GM03348 (cell line): ENCODE measurements at regions not wholly inside any gene's neighbourhood (a gene's known extent, or its start where the extent isn't known, plus 50 kb on each side); places are given as distances from the start of the nearest gene placed in this dataset.
"Not testable (repeated sequence)": the region's sequence is repeated elsewhere in the genome, so short reads cannot be mapped to it uniquely, and the experiment has no call there.

Source experiments
- DNase-seq: peaks from one replicate; pipeline ENCODE4 v3.0.0; 2012; ENCODE audit warnings: low spot score

DNA sequence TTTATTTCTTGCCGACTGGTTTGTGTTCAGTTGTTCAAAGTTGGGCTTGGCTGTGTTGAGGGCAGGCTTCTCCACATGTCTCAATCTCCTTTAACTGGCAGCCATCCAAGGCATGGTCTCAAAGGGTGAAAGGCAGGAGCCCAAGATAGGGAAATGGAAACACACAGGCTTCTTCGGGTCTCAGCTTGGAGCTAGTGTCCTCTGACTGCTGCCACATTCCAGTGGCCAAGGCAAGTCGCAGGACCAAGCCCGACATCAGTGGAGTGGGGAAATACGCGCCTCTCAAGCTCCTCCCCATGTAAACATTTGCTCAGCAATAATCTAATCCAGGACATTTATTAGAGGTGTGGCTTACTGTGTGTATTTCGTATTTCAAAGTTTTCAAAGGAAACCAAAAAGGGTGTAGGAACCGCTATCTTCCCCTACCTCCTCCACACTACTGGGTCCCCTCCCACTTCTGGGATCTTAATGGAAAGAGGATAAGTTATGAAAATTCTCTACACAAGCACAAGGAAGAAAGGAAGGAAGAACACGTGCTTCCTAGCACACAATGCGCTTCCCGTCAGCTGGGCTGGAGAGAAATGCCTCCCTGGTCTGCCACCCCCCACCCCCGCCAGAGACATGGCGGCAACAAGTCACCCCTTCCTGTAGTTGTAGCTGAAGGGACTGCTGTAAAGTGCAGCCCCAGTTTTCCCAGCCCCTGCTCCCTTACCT lies 181.7 kb downstream of the FAM43A start:
- DNase-seq: no peak

- no peak for DNase-seq
Measured at GRCh38 chr3:194868831-194869230, 183.1 kb downstream of the FAM43A start.

- DNase-seq: peak; percentile 29
Measured at GRCh38 chr3:194869482-194870169, 183.9 kb downstream of the FAM43A start.

DNA sequence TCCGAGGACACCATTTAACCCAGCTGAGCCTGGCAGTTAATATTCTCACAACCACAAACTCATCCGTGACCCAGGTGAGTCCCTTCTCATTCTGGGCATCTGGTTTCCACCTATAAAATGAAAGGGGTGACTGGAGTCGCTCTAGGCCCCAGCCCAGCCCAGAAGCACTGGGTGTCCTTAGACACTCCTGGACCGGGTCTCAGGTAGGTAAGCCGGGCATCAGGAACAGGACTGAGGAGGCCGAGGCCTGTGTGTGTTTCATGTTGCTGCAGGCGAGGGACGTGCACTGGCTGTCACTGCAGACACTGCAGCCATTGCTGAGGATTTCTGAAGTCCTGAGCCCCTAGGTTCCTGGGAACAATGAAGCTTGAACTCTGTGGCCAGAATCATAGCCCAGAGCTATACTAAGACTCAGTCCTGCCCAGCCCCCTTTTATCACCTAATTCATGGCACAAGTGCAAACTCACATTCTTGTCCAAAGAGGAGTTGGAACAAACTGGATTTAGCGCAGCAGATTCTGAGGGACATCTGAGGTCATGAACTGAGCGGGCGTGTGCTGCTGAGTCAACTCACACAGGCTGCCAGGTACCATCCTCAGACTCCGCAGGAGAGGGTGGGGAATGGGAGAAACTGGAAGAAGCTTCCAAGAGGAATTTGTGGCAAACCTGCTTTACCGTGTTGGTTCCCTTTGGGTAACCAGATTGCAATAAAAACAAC lies 184.9 kb downstream of the FAM43A start:
- DNase-seq: no peak

- DNase-seq: peak; percentile 90
Measured at GRCh38 chr3:194871143-194871863, 185.6 kb downstream of the FAM43A start.

- DNase-seq: peak; percentile 64
Measured at GRCh38 chr3:194871864-194872668, 186.4 kb downstream of the FAM43A start.

DNA sequence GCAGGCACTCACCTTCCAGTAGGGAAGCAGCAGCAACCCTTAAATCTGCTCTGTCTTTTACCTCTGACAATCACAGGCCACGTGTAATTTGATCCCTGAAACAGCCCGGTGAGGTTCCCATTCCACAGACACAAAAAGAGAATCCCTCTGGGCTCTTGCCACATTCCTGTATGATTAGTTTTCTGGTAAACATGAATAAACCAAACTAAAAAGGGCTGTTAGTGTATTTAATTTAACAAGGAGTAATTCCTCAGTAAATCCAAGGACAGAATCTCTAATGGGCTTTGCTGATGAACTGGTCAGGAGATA lies 186.9 kb downstream of the FAM43A start:
- DNase-seq: peak; percentile 59

DNA sequence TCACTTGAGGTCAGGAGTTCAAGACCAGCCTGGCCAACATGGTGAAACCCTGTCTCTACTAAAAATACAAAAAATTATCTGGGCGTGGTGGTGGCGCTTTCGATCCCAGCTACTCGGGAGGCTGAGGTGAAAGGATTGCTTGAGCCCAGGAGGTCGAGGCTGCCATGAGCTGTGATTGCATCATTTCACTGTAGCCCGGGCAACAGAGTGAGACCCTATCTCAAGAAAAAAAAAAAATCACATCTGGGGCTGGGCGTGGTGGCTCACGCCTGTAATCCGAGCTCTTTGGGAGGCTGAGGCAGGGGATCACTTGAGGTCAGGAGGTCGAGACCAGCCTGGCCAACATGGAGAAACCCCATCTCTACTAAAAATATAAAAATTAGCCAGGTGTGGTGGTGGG lies 187.8 kb downstream of the FAM43A start:
- DNase-seq: not testable (repeated sequence)

GRCh38 chr3:194874206-194874605 lies 188.5 kb downstream of the FAM43A start:
- DNase-seq: no peak

GRCh38 chr3:194874783-194875182 lies 189.1 kb downstream of the FAM43A start:
- DNase-seq: no peak

DNA sequence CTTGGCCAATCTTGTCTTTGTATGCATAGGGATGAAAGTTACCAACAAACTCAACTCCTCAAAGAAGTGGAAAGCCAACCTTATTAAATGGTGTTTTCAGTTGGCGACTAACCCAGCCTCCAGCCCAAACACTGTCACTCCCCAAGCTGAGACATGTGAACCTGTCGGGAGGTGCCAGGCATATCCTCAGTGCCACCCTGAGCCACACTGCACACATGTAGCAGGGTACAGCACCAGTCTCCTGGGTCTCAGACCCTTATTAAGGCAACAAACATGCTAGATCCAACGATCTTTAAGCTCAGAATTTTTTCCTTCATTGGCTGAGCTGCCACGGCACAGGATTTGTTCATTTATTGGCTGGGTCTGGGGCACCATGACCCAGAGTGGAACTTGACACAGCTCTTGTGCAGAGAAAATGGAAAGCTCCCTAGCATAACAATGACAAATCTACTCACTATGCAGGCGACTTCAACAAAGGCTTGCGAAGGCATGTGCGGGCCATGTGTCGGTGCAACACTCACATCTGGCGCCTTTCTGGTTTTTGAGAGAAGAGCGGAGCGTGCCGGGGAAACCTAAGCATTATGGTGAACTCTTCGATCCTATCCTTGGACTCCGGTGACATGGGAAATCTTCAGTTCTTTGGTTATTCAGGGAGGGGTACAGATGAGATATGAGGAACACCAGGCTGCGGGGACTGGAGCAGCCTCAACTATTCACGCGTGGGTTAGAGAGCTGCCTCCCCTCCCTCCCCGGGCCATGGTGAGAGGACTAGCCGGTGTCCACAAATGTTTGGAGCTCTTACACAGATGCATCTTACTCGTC lies 190.1 kb downstream of the FAM43A start:
- no peak for DNase-seq

GRCh38 chr3:194876403-194877095 lies 190.9 kb downstream of the FAM43A start:
- no peak for DNase-seq

DNA sequence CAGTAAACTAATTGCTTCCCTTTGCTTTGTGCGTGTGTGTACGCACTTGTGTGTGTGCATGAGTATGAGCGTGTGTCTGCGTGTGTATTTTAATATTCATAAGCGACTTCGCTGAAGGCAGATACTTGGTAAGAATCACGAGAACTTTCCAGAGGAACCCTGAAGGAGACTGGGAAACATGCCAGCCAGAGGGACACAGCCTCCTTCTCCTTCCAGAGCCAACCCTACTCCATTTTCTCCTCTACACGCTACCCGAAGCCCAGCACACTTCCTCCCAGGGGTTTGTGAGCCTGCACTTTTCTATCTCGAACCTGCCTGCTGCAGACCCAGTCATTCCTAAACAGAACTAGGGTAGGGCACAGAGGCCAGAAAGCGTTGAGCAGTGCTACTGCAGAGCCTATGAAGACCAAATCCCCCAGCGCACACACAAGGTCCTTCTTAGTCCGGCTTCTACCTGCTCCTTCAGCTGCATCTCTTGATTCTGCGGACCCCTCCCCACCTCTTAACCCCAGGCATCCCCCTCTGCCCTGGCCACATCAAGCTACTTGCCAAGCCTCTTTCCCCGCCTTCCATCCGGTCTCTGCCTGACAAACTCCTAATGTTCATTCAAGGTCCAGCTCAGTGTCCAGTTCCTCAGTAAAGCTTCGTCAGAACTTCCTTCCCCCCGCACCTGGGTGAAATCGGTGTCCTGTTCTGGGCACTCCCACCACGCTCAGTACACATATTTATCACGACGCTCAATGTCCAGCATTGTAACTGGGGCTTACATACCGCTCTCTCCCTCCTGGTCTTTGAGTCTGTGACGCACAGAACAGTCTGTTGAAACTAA lies 191.8 kb downstream of the FAM43A start:
- no peak for DNase-seq

DNA sequence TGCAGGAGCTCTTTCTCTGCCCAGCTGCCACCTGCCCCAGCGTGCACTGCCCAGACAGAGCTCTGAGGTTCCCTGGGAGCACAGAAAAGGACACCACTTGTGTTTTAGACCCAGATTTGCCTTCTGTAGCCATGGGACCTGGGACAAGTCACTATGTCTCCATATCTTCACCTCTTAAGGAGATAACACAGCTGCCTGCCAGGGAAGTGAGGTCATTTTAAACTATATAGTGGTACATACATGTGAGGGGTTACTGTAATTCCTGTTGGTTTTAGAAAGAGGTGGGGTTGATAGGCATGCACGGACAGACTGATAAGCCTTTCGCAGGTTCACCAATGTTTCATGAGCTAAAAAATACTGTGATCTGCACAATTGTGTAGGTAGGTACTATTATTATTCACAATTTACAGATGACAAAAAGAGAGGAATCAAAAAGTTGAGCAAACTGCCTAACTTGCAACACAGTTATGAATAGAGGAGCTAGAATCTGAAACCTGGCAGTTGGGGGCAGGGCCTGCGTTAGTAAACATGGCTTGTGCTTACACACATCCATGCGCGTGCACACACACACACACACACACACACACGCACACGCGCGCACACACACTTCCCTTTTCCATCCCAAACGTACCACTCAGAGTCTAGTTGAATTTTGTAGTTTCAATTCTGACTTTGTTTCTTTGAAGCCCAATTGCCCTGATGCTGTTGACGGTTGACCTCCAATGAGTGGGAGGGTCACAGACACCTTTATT lies 193.6 kb downstream of the FAM43A start:
- DNase-seq: no peak

- peak; percentile 85 for DNase-seq
Measured at GRCh38 chr3:194879991-194880939, 194.6 kb downstream of the FAM43A start.

DNA sequence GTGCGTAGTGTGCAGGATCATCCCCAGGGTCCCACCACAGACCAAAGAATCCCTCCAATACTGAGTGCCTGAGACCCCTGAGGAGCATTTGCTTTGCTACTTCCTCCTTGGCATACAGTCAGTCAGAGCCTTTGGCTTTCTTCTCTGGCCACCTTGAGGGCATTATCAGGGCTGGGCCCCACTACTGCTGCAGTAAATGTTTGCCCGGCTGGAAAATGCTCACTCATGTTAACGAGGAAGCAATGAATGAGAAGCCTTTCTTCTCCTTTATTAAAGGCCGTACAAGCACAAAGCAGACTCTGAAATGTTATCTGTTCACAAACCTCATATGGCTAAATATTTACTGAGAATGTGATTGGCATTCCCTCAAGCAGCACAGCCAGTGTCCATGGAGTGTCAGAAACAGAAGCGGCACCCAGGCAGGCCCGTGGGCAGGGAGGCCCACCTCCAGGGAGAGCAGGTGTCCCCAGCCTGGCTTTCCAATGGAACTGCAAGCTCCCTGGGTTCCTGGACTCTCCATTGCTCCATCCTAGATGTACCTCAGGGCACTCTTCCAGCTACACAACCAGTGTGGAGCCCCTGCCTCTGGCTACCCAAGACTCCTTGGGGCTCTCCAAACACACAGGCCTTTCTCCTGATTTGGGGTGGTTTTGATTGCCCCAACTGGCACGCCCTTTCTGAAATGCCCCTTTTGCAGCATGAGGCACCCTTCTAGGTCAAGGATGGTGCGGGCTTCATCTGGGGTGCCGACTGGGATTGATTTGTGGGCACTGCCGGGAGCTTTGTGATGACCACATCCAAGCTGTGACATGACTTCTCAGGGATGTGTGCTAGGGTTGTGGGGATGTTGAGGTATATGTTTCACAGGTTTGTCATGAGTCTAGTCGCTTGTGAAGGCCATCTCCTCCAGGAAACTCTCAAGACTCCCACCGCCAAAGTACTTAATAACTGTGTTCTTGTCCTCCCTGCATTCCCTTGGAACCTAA lies 195.6 kb downstream of the FAM43A start:
- DNase-seq: no peak
